Lung microvascular endothelial cell (primary cell): ENCODE measurements at regions not wholly inside any gene's neighbourhood (a gene's known extent, or its start where the extent isn't known, plus 50 kb on each side); places are given as distances from the start of the nearest gene placed in this dataset.

Source experiments
- DNase-seq, 2 donors: peaks; one replicate each; pipeline versions ENCODE4 v3.0.0 to v3.0.0-alpha.2; 2010; ENCODE audit warnings: low read depth in 2 of 2

DNA sequence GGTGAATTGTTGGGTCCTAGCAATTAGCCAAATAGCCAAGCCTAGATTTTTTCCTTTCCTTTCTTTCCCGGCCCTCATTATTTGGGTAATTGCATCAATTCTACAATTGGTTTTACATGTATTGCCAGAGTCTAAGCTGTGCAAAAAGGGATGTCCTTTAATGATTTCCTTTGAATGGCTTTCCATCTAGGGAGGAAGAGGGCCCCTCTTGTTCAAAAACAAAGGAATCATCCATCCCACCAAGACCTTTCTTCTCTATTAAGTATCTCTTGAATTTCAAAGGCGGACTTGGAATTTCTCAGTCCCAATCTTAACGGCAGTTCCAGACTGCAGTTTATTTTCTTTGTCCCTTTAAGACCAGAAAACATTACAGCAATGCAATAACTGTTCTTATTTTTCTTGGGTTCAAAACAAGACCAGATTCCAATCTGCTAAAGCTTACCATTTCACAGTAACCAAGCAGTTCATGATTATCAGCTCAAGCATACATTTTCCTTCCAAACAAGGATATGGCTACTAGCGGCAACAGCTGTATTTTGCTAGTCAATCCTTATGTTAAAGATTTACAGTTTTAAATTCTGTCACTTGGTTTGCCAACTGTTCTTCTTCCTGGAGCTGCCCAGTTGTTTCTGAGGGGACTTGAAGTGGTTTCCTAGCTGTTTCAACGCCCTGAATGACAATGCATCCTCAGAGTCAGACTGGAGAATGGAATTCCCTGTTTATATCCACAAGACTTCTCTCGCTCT lies 91.4 kb upstream of the LRIG1 start:
- no peak for DNase-seq

DNA sequence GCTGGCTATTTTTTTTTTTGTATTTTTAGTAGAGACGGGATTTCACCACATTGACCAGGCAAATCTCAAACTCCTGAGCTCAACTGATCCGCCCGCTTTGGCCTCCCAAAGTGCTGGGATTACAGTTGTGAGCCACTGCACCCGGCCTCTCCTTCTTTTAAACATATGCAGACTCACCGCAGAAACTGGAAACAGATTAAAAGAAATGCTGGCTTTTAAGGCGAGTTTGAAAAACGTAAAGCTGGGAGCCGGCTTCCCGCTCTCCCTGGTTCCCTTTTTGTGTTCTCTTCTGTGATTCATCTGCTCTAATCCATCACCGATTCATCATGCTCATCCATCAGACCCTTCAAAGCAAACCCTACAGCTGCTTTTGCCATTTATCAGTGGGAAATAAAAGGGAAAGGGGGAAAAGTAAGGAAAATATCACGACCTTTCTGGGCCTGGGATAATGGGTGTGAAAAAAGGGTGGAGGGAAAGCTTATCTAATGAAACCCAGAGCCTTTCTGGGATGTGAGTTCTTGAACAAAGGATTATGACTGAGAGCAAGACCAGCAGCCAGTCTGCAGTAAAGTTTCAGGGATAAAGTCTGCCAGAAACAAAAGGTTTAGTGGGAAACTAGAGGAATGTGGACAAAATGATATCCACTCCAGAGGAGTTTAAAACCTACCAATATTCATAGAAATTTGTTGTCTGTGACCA lies 92.3 kb upstream of the LRIG1 start:
- DNase-seq = no peak

DNA sequence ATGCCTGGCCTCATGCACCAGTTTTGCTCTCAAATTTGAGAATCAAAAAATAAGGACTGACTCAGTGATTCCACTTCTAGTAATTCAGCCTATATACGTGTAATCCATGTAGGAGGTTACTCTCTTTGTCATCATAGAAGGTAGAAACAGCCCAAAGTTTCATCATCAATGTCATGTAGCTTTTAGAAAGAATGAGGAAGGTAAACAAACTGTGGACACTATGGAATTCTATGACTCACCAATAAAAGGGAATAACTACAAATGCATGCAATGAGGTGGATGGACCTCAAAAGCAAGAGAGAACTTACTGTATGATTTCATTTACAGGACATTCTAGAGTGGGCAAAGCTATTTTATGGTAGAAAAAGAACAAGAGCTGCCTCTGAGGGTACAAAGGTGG lies 93.2 kb upstream of the LRIG1 start:
- DNase-seq = peak in 1 of 2 donors; percentile 34

DNA sequence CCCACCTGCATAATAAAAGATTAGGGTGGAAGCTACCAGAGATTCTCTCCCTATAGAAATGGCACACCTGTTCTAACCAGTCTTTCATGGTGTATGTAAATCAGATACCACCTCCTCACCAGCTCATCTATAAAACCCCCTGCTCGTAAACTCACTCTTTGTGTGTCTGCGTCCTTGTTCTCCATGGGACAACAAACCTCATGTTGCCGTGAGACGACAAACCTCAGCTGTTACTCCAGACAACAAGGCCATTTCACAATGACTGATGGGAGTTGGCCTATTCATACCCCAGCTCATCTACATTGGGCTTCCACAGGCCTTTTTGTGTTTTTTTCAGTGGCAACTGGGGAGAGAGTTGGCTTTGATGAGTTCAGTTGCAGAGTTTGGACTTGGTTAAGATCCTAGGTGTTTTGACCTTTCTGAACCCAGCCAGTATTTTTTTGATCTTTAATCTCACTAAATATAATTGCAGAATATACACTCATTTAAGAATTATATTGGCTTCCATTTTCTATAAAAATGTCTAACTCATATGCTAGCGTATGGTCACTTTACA lies 96.6 kb upstream of the LRIG1 start:
- DNase-seq = no peak

DNA sequence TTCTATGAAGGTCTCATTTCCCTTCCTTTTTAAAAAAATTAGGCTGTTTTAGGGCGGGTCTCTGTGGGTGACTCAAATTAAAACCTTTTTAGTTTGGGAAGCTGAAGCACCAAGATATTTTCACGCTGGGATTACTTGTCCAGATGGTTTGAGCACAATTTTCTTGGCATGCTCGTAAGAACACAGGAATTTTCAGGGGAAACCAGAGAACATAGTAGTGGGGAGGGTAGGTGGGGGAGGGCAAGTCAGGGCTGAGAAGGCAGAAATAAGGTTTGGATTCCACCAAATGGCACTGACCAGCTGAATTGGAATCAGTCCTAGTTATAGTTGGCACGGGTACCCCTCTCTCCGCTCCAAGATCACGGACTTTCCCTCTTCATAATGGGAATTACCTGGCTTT lies 97.3 kb upstream of the LRIG1 start:
- DNase-seq = no peak

DNA sequence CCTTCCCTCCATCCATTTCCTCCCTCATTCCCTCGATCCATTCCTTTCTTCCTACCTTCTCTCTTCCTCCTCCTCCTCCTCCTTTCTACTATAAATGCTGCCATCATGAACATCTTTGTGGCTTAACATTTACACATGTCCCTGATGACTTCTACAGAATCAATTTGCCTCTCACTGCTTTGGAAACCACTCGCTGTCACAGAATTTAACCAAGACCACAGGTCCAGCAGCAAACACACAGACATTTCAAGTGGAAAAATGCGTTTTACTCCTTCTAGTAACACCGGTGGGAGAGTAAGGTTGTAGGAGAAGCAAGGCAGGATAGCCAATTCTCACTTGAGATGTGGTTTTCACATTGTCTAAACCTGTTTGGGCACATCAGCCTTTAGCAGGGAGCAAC lies 101.4 kb upstream of the LRIG1 start:
- no peak for DNase-seq

DNA sequence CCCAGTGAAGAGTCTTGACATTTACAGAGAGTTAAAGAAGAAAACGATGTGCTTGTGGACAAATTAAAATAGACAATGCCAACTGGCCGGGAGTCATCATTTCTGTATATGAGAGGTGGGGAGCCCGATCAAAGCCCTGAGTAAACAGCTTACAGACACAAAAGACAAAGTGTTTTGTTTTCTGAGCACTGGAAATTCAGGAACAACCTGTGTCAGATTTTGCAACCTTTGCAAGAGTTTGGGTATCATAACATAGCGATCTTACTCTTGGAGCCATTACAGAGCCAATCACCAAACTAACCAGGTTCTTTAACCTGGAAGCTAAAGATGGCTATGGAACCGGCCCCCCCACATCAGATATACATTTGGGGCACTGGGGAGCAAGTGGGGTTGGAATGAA lies 101.9 kb upstream of the LRIG1 start:
- no peak for DNase-seq

DNA sequence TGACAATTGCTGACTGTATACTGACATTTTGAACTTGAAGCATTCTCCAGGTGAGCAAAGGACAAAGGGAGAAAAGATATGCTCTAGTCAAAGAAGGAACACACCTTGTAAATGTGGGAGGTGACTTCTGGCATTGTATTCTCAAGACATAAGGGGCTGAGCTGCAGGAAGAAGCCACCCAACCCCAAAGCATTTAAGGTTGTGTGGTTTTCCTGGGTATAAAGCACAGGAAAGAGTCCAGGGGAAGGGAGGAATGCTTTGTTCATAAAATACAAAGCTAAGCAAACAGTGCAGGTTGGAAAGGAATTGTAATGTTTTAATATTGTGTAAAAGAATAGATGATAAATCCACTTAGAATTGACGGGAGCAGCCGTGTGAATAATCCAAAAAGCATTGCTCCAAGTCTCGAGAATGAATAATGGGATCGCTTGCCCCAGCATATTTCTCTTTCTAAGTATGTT lies 102.4 kb upstream of the LRIG1 start:
- DNase-seq = no peak

DNA sequence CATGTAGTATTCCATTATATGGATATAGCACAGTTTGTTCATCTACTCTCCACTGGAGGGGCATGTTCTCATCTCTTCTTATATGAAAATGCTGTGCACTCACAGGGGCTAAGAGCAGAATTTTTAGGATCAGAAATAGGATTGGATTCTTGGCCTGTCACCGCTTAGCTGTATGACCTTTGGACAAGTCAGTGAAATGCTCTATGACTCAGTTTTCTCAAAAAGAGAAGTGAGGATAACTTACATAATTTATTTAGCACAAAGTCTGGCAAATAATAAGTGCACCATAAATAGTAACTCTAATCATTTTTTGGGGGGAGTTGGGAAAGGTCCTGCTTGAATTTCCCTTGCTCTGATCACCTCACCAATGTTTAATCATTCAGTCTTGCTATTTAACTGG lies 103.7 kb upstream of the LRIG1 start:
- no peak for DNase-seq

DNA sequence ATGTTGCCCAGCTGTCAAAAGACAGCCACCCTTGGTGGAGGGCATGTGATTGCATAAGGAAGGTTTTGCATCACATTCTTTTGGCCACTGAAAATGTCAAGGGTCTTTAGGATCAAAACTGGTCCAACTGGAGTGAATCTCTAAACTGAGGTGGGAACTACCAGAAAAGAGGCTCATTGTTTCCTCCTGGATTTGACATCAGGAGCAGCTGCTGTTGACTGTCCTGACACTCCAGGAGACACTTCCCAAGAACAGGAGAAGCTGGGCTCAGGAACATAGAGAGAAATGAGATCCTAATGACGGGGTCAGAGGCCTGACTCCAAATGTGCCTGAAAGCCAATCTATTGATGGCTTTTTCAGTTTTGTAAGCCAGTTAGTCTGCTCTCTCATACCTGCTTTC lies 105.3 kb upstream of the LRIG1 start:
- no peak for DNase-seq

DNA sequence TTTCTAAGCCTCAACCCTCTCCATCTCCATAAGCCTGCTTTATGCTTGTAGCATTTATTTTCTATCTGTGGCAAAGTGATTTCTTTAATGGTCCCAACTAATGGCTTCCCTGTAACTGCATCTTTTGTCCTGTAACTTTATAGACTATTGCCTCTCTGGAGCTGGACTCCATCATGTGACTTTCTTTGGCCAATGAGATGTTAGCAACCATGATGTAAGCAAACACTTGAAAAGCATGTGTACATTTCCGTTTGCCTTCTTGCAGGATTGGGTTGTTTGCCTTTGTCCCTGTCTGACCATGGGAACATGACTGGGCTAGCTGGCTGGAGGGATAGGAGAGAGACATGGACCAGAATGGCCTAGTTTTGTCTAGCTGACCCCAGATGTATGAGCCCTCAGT lies 106.0 kb upstream of the LRIG1 start:
- DNase-seq = no peak

DNA sequence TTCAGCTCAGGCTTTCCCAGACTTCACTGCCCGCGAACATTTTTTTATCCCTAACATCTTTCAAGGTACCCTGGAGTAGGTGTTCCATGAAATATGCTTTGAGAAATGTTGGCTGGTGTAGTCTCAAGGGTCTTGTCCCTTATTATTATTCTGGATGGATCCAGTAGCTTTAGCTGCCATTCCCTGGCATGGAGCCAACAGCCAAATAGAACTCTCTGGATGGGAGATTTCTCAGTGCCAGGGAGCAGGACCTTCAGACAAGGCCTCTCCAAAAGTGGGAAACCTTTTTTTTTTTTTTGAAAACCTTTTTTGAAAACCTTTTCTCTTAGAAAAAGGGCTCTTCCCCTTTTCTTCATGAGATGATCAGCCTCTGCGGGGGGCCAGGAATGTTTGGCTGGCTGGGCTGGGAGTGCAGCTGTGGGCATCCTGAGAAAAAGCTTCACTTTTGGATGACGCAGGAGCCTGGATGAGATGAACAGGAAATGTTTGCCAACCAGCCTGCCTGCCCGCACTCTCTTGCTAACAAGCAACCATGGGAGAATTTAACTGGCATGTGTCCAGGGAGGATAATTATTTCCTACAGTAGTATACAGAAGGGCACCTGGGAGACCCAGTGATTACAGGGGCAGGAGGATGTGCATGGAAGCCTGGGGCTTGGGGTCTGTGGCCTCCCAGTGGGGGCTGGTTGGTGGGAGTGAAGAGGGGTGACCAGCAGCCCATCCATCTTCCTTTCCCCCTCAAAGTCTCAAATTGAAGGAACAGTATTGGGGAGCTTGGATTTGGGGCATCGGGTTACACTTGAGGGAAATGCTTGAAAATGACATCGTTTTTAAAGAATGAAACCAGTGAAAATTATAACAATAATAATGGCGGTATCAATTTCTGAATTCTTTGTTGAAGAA lies 109.1 kb upstream of the LRIG1 start:
- peak in 1 of 2 donors; percentile 57 for DNase-seq

DNA sequence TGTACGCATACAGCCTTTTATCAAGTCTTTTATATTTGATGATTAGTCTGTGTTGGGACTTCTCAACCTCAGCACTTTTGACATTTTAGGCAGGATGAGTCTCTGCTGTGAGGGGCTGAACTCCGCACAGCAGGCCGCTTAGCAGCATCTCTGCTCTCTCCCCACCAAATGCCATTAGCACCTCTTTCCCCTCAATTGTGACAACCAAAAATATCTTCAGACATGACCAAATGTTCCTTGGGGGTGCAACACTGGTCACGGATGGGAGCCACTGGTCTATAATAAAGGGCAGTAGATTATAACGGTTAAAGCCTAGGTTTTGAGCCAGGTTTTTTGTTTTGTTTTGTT lies 109.7 kb upstream of the LRIG1 start:
- no peak for DNase-seq

DNA sequence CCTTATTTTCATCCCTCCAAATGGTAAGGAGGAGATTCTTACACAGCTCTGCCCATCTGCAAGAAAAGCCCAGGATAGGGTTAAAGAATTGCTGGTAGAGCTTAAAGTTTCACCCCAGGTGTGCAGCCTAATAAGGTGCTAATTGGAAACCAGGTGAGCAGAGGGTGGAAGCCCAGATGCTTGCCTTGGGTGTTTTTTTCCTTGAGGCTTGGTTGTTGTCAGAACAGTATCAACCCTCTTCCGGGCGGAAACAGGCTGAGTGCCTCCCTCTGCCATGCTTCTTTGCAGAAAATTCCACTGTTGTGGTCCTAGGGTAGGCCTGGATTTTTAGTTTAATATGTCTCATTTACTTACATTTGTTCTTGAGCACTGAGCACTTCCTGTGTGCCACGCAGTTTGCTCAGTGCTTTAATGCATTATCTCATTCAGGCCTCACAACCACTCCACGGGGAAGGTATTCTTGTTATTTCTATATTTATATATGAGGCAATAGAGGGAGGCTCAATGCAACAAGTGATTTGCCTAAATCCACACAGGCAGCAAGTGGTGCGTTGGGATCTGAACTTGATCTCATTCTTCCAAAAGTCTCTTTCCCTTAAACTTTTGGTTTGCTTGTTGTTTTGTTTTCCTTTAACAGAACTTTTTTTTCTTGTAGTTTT lies 115.0 kb upstream of the LRIG1 start:
- no peak for DNase-seq

DNA sequence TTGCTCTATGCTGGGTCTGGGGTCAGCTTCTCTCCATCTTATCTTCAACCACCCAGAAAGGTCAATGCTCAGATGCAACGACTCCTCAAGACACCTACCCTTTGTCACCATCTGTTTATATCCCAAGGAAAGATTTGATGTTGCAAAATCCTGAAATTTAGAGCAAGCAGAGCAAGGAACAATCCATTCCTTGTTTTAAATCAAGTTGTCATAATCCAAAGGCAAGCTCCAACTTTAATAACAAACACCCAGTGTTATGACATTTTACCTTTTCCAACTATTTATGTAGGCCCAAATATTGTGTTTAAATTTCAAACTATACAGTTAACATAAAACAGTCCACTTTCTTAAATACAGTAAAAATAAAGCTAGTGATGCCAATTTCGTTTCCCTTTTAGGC lies 116.5 kb upstream of the LRIG1 start:
- DNase-seq = no peak

DNA sequence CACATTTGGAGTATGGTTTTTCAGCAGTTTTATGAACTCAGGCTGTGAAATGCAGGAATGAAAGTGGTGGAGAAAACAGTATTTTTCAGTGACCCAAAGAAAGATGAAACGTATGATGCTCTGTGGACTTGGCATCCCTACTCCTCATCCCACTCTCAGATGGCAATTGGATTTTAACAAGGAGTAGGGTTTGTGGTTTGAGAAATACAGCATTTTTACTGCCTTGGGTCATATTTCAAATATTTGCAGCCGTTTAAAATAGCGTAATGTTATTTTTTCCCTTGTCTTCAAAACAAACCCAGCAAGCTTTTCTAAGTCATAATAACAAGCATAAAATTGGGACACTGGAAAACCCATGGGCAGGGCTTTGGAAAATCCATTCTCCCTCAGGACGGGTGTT lies 117.2 kb upstream of the LRIG1 start:
- DNase-seq = no peak

DNA sequence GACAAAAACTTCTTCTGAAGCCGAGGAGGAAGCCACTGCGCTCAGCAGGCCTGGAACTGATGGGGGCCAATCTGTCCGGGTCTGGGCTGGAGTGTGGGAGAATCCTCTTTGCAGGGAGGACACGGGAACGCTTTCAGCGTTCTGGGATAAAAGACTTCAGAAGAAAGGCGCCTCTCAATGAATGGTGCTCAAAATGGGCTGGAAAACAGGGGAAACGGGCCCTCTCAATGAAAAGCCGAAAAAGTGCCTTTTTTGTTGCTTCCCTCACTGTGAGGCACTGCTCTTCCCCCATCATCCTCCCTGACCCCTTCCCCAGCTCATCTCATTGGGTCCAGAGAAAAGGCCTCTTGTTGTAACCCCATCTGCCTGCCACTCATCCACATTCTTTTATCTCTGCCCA lies 119.5 kb upstream of the LRIG1 start:
- no peak for DNase-seq

DNA sequence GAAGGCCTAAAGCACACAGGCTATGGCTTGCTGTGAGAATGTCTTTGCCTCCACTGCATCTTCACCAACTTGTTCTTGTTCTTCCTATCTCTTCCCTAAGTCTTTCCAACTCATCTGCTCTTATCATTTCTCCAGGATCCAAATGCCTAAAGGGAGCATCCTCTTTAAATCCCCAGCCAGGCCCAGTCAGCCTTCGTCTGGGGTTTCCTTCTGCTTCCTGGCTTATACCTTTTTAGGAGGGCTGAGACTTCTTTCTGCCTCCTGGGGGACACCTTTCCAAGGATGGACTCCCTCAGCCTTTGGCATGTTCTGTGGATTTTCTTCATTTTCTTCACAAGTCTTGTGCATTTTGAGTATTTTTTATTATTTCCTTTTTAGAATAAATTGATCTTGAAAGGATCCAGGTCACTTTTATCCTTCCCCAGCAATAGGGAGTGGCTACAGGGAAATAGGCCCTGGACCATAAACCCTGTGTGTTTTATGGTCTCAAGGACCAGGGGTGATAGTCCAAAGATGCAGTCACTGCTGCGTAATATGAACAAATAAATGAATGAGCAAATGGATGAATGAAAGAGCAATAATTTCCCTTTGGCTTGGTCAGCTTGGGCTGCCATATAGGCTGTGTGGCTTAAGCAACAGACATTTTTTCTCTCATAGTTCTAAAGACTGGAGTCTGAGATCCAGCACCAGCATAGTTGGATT lies 122.1 kb upstream of the LRIG1 start:
- no peak for DNase-seq

DNA sequence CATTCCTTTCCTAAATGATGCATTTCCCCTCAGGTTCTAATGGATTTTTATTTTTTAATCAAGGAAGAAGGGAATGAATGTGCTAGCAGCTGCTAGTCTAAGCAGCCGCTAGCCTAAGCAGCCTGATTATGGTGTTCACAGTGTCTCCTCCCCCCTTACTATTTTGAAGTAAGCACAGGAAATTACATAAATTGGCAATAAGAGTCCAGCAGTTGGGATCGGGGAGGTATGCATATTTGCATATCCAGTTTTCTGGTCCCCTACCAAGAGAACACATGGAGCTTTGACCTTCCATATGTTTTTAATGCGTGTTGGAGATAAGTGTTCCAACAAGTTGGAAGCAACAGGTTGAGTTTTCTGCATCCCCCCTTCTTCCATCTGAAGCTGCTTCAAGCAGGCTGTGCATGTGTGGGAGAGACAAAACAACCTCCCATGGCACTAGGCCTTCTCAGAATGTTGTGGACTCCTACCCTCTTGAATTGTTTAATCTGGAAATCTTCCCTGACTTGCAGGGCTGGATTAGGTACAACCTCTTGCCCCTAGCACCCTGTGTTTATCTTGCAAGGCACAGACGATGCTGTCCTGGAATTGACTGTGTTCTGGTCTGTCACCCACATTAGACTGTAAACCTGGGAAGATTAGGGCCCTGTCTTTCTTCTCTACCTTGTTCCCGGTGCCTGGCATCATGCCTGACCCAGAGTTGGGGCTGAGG lies 124.8 kb upstream of the LRIG1 start:
- DNase-seq = no peak
